GM21526 (cell line): ENCODE measurements at regions not wholly inside any gene's neighbourhood (a gene's known extent, or its start where the extent isn't known, plus 50 kb on each side); places are given as distances from the start of the nearest gene placed in this dataset.
A peak's percentile ranks its signal among the peaks of the same experiment; 100 is the strongest.
"Not testable (repeated sequence)": the region's sequence is repeated elsewhere in the genome, so short reads cannot be mapped to it uniquely, and the experiment has no call there.

Experiments used
- ATAC-seq: cut with Tn5 transposase; IDR thresholded peaks from one replicate; pipeline ENCODE4 v1.9.1; 2021; ENCODE audit warnings: moderate library complexity; ENCODE audit not compliant: unreplicated experiment, low FRiP score

GRCh38 chr6:14506656-14507246, 389.2 kb downstream of the CD83 start:
- no peak for ATAC-seq

DNA sequence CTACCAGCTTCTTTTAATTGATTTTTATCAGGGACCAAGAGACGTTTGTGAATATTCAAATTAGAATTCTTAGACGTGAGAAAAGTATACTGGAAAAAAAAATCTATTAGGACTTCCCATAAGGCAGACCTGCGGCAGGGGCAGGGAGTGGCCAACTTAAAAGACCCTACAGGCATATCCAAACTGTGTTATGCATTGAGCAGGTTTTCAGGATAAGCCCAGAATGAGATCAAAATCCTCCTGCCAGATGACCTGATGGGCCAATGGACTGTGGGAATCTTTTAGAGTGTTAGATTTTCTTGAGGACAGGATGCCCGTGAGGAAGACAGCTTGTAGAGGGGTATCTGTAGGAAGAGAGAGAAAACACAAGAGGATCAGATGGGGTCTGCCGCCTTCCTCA, 391.5 kb downstream of the CD83 start:
- no peak for ATAC-seq

DNA sequence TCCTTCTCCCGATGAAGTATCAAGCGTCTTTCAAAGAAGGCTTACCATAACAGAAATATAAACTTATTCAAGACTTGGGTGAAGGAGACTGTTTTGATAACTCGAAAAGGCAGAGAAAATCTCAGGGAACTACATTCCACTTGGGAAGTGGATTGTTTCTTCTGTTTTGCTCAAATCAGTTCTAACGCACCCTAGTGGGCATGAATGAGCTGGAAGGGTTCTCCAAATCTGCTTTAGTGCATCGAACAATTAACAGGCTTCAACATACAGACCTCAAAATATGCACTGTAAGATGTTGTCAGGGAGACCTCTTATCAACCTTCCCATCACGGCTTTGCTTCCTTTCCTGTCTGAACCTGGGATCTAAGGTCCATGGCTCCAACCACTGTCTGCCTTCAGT, 392.5 kb downstream of the CD83 start:
- no peak for ATAC-seq

DNA sequence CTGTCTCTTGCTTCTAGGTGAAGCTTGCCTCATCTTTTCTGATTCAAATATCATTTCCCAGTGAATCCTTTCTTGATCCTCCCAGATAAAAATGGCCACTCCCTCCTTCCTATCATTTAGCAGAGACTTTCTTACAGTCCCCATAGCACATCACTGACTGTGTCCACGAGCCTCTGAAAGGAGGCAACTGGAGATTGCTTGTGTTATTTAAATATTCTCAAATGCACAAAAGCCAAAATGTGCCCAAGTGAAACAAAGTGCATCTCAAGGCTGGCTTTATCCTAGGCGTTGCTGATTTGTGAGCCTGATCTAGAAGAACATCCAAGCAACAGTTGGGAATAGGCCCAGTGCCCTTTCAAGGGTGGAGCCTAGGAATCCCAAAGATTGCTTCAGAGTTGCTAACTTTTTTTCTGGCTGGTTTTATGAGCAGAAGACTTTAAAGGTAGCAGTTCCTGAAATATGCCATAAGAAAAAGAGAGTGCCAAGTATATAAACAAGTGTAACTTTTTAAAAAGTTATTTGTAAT, 393.6 kb downstream of the CD83 start:
- no peak for ATAC-seq

DNA sequence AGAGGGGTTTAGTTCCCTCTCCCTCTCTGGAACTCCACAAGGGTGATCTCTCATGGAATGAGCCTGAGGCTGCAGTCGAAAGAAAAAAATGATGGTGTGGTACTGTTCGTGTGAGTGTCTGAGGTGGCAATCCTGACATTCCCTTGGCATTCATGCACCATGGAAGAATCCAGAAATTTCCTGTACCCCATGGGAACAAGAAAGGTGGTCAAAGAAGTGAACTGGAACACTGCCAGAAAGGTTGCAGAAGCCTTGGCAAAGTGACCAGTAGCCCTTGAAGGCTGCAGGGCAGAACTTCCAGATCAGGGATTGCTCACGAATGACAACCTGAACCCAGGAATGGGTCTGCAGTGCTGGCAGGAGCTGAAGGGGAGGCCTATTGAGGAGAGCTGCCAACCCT, 394.7 kb downstream of the CD83 start:
- ATAC-seq, result no peak

DNA sequence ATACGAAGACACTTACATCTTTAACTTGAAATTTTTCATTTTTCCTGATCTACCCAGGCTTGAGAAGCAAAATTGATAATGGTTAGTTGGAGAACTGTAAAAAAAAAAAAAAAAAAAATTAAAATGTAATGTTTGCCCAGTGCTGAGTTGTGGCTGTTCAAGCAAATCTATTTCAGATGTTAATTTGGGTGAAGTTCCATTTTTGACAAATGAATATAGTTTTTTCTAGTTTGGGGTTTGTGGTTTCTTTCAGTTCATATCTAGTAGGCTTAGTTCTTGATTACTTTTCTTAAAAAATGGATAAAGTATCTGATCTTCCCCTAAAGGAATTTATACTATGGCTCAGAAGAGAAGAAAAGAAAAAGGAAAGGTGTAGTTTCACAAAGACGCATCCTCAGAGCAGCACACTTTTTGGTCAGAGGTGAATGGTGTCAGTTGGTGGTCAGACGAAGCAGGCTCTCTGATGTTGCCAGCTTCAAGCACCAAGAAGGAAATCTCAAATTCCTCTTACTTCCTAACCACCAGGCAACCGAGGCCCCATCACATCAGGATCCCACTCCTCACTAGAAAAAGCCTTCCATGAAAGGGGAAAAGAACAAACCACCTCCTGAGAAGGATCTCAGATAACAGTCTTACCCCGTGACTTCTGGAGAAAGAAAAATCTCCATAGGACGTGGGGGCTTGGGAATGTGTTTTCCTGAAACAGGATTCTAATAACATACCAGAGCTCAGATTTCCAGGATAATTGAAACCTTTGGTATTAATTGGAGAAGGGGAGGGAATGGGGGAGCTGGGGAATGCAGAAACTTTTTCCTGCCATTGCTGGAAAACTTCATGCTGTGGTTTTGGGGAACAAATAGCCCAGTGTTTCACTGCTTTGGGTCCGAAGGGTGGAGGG, 396.2 kb downstream of the CD83 start:
- no peak for ATAC-seq

DNA sequence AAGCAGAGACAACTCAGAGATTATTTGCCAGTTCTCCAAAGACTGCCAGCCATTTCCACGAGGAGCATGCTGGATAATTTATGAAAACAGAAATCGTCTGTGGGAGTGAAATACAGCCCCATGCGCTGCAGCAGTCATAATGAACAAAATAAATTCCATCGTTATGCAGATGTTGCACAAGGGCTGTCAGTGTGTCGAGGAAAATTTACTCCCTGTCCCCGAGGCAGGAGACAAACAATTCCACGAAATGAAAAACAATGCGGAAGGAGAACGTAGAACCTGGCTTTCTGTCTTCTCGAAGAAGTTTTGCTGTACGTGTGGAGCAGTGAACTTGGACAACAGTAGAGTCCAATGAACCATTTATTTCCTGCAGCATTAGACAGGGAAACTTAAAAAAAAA, 399.4 kb downstream of the CD83 start:
- ATAC-seq, result no peak

- no peak for ATAC-seq
Observed at GRCh38 chr6:14517516-14518105, 400.0 kb downstream of the CD83 start.

DNA sequence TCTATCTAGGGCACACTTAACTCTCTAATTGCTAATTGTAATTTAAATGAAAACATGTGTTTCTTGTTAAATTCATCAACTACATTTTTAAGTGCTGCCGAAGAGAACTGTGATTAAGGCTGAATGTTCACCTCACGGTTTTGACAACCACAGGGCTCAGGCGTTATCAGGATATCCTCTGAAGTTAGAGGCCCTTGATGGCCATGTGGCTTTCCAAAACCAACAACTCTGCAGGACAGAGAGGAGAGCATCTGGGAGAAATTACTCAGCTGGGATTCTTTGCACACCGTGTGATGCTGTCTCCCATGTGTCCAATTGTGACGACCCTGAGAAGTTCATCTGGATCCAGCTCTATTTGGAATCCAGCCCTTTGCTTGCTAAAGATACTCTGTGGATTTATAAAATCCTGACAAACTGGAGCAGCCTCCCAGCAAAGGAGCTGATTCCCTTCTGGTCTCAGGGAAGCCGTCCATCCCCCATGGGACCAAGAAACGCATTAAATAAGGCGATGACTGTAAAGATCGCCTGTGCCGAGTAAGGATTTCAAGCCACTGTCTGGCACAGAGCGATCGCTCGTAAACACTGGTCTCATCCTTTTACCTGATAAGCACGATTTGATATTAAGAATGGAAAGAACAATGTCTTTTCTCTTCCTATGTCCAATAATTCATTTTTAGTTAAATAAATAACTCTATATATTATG, 401.1 kb downstream of the CD83 start:
- ATAC-seq, result no peak

DNA sequence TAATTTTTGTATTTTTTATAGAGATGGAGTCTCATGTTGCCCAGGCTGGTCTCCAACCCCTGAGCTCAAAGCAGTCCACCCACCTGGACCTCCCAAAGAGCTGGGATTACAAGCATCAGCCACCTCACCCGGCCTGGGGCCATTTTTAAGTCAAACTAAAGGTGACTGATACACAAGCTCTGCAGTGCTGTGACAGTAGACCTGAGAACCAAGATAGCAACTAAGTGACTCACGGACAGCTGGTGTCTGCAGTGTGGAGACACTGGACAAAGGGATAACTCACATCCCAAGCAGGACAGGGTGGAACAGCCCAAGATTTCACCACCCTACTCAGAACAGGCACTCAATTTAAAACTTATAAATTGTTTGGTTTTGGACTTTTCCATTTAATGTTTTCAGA, 402.5 kb downstream of the CD83 start:
- no peak for ATAC-seq

DNA sequence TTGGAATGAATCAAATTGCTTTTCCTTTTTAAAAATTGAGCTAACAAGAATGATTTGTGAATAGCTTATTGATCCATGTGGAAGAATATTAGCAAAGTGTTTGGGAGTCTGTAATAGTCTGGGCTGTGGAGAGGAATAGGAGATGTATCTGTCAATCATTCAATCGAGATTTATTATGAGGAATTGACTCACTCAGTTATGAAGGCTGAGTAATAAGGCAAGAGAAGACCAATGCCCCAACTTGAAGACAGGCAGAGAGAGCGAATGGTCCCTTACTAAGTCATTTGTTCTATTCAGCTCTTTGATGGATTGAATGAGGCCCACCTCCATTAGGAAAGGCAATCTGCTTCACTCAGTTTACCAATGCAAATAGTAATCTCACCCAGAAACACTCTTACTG, 403.0 kb downstream of the CD83 start:
- ATAC-seq, result no peak

DNA sequence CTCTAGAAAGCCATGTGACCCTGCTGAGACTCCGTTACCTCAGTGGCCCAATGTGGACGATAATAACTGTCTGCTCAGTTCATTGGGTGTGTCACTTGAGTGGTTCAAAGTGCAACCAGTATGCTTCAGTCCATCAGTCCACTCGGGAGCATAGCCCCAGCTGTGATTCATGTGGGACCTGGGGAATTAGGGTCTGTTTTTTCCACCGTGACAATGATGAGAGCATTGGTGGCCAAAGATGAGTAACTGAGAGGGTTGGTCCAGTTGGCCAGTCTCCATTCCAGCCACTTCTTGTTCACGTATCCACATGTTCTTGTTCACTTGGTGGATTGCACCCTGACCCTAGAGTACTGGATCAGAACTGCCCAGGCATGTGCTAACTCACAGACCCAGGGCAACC, 403.6 kb downstream of the CD83 start:
- ATAC-seq, result no peak

DNA sequence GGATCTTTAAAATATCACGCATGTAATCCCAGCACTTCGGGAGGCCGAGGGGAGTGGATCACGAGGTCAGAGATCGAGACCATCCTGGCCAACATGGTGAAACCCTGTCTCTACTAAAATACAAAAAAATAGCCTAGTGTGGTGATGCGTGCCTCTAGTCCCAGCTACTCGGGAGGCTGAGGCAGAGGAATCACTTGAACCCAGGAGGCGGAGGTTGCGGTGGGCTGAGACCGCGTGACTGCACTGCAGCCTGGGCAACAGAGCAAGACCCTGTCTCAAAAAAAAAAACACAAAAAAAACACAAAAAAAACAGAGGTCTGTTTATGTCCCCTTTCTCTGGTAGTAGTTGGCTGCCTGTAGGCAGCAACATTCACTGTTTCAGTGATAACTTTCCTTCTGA, 404.3 kb downstream of the CD83 start:
- ATAC-seq, result not testable (repeated sequence)

GRCh38 chr6:14524319-14524718, 406.7 kb downstream of the CD83 start:
- no peak for ATAC-seq

GRCh38 chr6:14530385-14530784, 412.8 kb downstream of the CD83 start:
- ATAC-seq, result no peak

DNA sequence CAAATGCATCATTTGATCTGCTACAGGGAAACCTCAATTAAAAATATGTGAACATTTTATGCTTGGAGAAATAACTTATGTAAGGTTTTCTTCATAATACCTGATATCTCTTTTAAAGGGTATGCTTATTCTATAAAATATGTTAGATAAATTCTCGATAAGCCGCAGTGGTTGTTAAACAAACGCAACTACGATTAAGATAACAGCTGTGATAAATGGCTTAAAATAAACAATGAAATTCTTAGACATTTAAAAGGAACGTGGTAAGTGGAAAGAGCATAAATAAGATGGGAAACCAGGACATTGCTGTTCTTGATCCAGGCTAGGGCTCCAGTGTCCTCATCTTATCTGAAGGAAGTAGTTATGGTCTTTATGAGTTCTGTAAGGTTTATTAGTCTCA, 415.9 kb downstream of the CD83 start:
- no peak for ATAC-seq

- ATAC-seq, result no peak
Observed at GRCh38 chr6:14537030-14537429, 419.5 kb downstream of the CD83 start.

- no peak for ATAC-seq
Observed at GRCh38 chr6:14540276-14540675, 422.7 kb downstream of the CD83 start.

DNA sequence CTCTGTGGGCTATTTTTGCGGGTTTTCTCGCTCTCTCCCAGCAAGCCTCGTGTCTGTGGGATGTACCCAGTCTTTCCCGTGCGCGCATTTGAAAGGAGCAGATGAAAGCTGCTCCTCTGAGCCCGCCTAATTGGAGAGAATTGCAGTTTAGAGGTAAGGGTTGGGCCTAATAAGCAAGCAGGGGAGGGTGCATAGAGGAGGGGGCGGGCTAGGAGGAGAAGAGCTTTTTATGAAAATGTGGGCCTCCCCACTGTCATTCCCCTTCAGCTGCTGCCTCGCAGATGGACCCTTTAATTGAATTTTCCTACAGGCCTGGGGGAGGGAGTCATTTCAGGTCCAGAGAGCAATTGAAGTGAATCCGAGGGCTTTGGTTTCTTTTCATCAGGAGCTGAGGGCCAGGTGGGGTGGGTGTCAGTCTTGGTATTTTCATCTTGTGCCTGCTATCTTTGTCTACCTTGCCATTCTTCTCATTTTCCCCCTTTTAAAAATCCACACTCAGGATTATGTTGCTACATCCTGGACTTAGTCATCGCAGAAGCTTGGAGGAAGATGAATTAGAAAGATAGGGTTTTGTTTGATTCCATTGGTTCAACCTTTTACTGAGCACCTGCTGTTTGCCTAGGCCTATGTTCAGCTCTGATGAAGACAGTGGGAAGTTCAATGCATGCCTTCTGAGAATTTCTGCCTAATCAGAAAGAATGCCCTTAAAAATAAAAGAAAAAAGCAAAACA, 423.4 kb downstream of the CD83 start:
- no peak for ATAC-seq

- ATAC-seq, result peak; percentile 50
Observed at GRCh38 chr6:14542670-14543366, 425.2 kb downstream of the CD83 start.
